HL-60 (cell line): ENCODE measurements at regions not wholly inside any gene's neighbourhood (a gene's known extent, or its start where the extent isn't known, plus 50 kb on each side); places are given as distances from the start of the nearest gene placed in this dataset.

Experiments
- GABPA ChIP-seq: IDR thresholded peaks from 2 replicates; pipeline ENCODE4 v1.6.1; 2012; ENCODE audit warnings: low read depth
- POLR2AphosphoS5 ChIP-seq: IDR thresholded peaks from 2 replicates; pipeline ENCODE4 v1.6.1; 2012; ENCODE audit warnings: low read depth
- TF ChIP-seq, protein P1 (sequence below): IDR thresholded peaks from one replicate; pipeline ENCODE4 v1.5.1; 2011; ENCODE audit warnings: low read length, control low read depth, inconsistent platforms; ENCODE audit not compliant: insufficient read depth
- TF ChIP-seq, protein P2 (sequence below): IDR thresholded peaks from 2 replicates; pipeline ENCODE4 v1.6.1; 2012; ENCODE audit warnings: low read depth; ENCODE audit not compliant: insufficient replicate concordance

DNA sequence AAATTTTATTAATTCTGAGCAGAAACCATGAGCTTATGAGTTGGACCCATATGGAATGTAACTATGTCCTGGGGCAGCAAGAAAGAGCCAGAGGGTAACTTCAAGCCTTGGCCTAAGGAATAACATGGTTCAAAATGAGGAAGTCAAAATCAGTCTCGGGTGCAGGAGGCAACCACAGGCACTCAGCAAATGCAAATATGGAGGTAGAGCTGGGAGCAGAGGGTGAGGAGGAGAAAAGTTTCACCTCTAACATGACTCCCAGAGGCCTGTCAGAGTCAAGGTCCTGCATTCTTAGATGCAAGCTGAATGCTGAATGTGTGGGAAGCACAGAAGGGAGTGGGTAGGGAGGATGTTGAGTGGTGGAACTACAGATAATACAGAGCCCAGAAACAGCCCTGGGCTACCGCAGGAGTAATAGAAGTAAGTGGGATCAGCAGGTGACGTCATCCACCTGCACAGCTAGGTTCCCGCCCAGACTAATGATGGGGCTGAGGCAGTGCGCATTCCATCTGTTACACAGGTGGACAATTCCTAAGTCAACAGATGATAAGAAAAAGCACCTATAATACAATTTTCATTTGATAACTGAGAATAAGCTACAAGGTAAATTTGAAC, 279.8 kb upstream of the ARRDC4 start:
- TF ChIP-seq POLR2AphosphoS5 (no peak), GABPA (no peak)
- TF ChIP-seq, protein P1, sequence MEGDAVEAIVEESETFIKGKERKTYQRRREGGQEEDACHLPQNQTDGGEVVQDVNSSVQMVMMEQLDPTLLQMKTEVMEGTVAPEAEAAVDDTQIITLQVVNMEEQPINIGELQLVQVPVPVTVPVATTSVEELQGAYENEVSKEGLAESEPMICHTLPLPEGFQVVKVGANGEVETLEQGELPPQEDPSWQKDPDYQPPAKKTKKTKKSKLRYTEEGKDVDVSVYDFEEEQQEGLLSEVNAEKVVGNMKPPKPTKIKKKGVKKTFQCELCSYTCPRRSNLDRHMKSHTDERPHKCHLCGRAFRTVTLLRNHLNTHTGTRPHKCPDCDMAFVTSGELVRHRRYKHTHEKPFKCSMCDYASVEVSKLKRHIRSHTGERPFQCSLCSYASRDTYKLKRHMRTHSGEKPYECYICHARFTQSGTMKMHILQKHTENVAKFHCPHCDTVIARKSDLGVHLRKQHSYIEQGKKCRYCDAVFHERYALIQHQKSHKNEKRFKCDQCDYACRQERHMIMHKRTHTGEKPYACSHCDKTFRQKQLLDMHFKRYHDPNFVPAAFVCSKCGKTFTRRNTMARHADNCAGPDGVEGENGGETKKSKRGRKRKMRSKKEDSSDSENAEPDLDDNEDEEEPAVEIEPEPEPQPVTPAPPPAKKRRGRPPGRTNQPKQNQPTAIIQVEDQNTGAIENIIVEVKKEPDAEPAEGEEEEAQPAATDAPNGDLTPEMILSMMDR: no peak
- TF ChIP-seq, protein P2, sequence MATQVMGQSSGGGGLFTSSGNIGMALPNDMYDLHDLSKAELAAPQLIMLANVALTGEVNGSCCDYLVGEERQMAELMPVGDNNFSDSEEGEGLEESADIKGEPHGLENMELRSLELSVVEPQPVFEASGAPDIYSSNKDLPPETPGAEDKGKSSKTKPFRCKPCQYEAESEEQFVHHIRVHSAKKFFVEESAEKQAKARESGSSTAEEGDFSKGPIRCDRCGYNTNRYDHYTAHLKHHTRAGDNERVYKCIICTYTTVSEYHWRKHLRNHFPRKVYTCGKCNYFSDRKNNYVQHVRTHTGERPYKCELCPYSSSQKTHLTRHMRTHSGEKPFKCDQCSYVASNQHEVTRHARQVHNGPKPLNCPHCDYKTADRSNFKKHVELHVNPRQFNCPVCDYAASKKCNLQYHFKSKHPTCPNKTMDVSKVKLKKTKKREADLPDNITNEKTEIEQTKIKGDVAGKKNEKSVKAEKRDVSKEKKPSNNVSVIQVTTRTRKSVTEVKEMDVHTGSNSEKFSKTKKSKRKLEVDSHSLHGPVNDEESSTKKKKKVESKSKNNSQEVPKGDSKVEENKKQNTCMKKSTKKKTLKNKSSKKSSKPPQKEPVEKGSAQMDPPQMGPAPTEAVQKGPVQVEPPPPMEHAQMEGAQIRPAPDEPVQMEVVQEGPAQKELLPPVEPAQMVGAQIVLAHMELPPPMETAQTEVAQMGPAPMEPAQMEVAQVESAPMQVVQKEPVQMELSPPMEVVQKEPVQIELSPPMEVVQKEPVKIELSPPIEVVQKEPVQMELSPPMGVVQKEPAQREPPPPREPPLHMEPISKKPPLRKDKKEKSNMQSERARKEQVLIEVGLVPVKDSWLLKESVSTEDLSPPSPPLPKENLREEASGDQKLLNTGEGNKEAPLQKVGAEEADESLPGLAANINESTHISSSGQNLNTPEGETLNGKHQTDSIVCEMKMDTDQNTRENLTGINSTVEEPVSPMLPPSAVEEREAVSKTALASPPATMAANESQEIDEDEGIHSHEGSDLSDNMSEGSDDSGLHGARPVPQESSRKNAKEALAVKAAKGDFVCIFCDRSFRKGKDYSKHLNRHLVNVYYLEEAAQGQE: no peak
